Esophagus muscularis mucosa (tissue), 4 donors: ENCODE measurements at regions not wholly inside any gene's neighbourhood (a gene's known extent, or its start where the extent isn't known, plus 50 kb on each side); places are given as distances from the start of the nearest gene placed in this dataset.

Experiments used
- DNase-seq: peaks from one replicate; pipeline ENCODE4 v3.0.0-alpha.2; 2017; ENCODE audit errors: extremely low spot score
- H3K27ac ChIP-seq, 4 donors: fragments of 200-600 bp; sonication (generic); replicated peaks in 1 of 4; 1 replicate in 3 of 4; 2 replicates in 1 of 4; pipeline ENCODE4 v1.5.1; 2016 to 2019; ENCODE audit warnings: mild to moderate bottlenecking in 1 of 4
- H3K27me3 ChIP-seq, 4 donors: fragments of 200-600 bp; sonication (generic); one replicate each; pipeline versions ENCODE4 v1.5.1 to v1.6.0; 2016 to 2019
- H3K36me3 ChIP-seq, 4 donors: fragments of 200-600 bp; sonication (generic); one replicate each; pipeline ENCODE4 v1.5.1; 2016 to 2019
- H3K4me1 ChIP-seq, 4 donors: fragments of 200-600 bp; sonication (generic); one replicate each; pipeline ENCODE4 v1.5.1; 2016 to 2019
- H3K4me3 ChIP-seq, 4 donors: fragments of 200-600 bp; sonication (generic); 1 replicate in 2 of 4; 2 replicates in 2 of 4; pipeline ENCODE4 v1.5.1; 2016 to 2019; ENCODE audit warnings: mild to moderate bottlenecking in 4 of 4, moderate library complexity in 1 of 4
- H3K9me3 ChIP-seq, 4 donors: fragments of 200-600 bp; sonication (generic); 1 replicate in 3 of 4; 2 replicates in 1 of 4; pipeline ENCODE4 v1.5.1; 2016 to 2019
- CTCF ChIP-seq, 3 experiments: fragments of 200-600 bp in 2 of 3; fragments of 450-650 bp in 1 of 3; sonication (generic) in 2 of 3; IDR thresholded peaks; one replicate each; pipeline ENCODE4 v1.5.1; 2017 to 2019; ENCODE audit warnings: antibody characterized with exemption in 3 of 3, mild to moderate bottlenecking in 2 of 3, moderate library complexity in 1 of 3
- EP300 ChIP-seq: sonication (generic); formaldehyde crosslinking; IDR thresholded peaks from one replicate; pipeline ENCODE4 v1.6.1; 2017; ENCODE audit warnings: antibody characterized with exemption
- POLR2A ChIP-seq: fragments of 450-650 bp; IDR thresholded peaks from one replicate; pipeline ENCODE4 v1.6.1; 2017; ENCODE audit warnings: antibody characterized with exemption, moderate library complexity, mild to moderate bottlenecking, low read depth
- POLR2AphosphoS5 ChIP-seq, 2 donors: sonication (generic); formaldehyde crosslinking; IDR thresholded peaks; one replicate each; pipeline ENCODE4 v1.6.1; 2017; ENCODE audit warnings: antibody characterized with exemption in 2 of 2
- WGBS: methylation state at CpG from one replicate; pipeline ENCODE4 v1.1.5; 2018; 5-methylcytosine and 5-hydroxymethylcytosine counted together
- intact Hi-C: fragments of 100-400 bp; cut with DNase I; formaldehyde crosslinking; loops from one replicate; pipeline ENCODE4 v1.15.1; 2023

DNA sequence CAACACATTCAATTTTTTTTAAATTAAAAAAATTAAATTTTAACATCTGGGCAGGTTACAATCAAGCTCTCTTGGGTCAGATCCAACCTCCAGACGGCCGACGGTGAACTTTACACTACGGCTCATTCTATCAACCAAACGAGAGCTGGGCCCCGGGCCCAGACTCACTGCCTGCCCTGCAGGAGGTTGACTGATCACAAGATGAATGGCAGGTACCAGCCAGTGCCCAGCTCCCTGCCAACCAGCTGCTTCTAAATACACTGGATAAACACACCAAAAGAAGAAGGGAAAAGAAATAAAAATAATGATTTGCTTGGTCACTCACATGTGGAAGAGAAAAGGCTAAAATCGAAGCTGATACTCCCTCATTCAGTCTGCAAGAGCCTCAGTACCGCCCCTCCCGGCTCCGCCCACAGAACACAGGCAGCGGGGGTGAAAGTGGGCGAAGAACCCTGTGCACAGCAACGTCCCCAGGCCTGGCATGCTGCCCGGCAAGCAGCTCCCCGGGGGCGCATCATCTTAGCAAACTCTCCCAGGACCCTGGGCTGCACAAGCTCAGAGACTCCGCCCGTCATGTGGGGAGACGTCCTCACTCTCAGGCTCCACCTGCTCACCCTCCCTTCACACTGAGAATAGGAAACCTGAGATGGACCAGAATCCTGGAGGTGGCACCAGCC, 303.4 kb downstream of the SHANK2 start:
- DNase-seq: no peak
- TF ChIP-seq EP300 (no peak), POLR2A (no peak), CTCF (IDR thresholded peaks at IDR 0.05) (no peak), POLR2AphosphoS5 (IDR thresholded peaks at IDR 0.05) (no peak)
- intact Hi-C loops: no loop called here

DNA sequence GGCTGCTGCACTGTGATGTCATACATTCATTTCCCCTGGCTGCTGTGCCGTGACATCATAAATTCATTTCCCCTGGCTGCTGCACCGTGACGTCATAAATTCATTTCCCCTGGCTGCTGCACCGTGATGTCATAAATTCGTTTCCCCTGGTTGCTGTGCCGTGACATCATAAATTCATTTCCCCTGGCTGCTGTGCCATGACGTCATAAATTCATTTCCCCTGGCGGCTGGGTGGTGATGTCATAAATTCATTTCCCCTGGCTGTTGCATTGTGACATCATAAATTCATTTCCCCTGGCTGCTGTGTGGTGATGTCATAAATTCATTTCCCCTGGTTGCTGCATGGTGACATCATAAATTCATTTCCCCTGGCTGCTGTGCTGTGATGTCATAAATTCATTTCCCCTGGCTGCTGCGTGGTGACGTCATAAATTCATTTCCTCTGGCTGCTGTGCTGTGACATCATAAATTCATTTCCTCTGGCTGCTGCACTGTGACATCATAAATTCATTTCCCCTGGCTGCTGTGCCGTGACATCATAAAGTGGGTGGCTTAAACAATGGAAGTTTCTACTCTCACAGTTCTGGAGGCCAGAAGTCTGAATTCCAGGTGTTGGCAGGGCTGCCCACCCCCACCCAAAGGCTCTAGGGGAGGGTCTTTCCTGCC, 301.1 kb downstream of the SHANK2 start:
- DNase-seq: no peak
- Histone ChIP-seq H3K27me3 (no peaks in the 10 kb centered on the region), H3K4me1 (peaks cover 0 to 4% (median 0%) of the 10 kb centered on the region in 4 donors), H3K4me3 (no peak overlapping the region), H3K27ac (no peak overlapping the region), H3K9me3 (no peaks in the 10 kb centered on the region), H3K36me3 (no peaks in the 10 kb centered on the region)
- intact Hi-C loops: no loop called here
- TF ChIP-seq EP300 (no peak), POLR2A (no peak), CTCF (IDR thresholded peaks at IDR 0.05) (no peak), POLR2AphosphoS5 (IDR thresholded peaks at IDR 0.05) (no peak)
- 80% methylated on average over 11 of the region's 11 CpGs for WGBS

More for the DNA sequence above, 303.4 kb downstream of the SHANK2 start:
- no peak overlapping the region for H3K4me3 ChIP-seq
- H3K36me3 ChIP-seq: no peaks in the 10 kb centered on the region
- WGBS: 55% methylated on average over 16 of the region's 19 CpGs
- no peaks in the 10 kb centered on the region for H3K27me3 ChIP-seq
- H3K27ac ChIP-seq: no peak overlapping the region
- H3K9me3 ChIP-seq: peaks cover 0 to 4% (median 1%) of the 10 kb centered on the region in 4 donors
- H3K4me1 ChIP-seq: peaks cover 0 to 4% (median 0%) of the 10 kb centered on the region in 4 donors

GRCh38 chr11:70952191-70952590, 300.2 kb downstream of the SHANK2 start:
- intact Hi-C loops: no loop called here
- peaks cover 0 to 4% (median 0%) of the 10 kb centered on the region in 4 donors for H3K4me1 ChIP-seq
- H3K36me3 ChIP-seq: no peaks in the 10 kb centered on the region
- H3K4me3 ChIP-seq: no peak overlapping the region
- no peak for DNase-seq
- H3K27me3 ChIP-seq: no peaks in the 10 kb centered on the region
- WGBS: 57% methylated on average over 4 of the region's 8 CpGs
- H3K27ac ChIP-seq: no peak overlapping the region
- TF ChIP-seq CTCF (IDR thresholded peaks at IDR 0.05): no peak
- no peak for TF ChIP-seq POLR2A
- TF ChIP-seq EP300: no peak
- TF ChIP-seq POLR2AphosphoS5 (IDR thresholded peaks at IDR 0.05): no peak
- H3K9me3 ChIP-seq: no peaks in the 10 kb centered on the region

DNA sequence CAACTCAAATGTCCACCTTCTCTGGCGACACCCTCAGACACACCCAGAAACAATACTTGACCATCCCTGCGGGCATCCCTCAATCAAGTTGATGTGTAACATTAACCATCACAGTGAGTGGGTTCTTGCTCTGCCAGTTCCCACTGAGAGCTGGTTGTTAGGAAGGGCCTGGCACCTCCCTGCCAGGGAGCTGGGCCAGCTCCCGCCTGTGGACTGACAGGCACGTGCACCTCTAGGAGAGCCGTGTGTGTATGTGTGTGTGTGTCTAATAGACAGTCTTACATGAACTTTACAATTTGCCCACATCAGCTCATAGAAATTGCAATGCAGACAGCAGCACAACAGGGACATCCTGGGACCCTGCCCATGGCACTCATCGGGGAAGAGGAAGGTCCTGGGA, 298.7 kb downstream of the SHANK2 start:
- Histone ChIP-seq H3K27me3 (no peaks in the 10 kb centered on the region), H3K36me3 (no peaks in the 10 kb centered on the region), H3K27ac (no peak overlapping the region), H3K9me3 (no peaks in the 10 kb centered on the region), H3K4me3 (no peak overlapping the region), H3K4me1 (peaks cover 0 to 3% (median 0%) of the 10 kb centered on the region in 4 donors)
- TF ChIP-seq POLR2A (no peak), CTCF (IDR thresholded peaks at IDR 0.05) (no peak), POLR2AphosphoS5 (IDR thresholded peaks at IDR 0.05) (no peak), EP300 (no peak)
- 85% methylated on average over 6 of the region's 6 CpGs for WGBS
- intact Hi-C loops: no loop called here
- no peak for DNase-seq
